ENCODE measurements at regions not wholly inside any gene's neighbourhood (a gene's known extent, or its start where the extent isn't known, plus 50 kb on each side); places are given as distances from the start of the nearest gene placed in this dataset.
"Not testable (repeated sequence)": the region's sequence is repeated elsewhere in the genome, so short reads cannot be mapped to it uniquely, and the experiment has no call there.

- not testable (repeated sequence) for TF ChIP-seq CTCF (conservative IDR thresholded peaks at IDR 0.05 in 1 of 2, IDR thresholded peaks at IDR 0.05 in 1 of 2; ENCODE audit: low read depth in 1 of 2, low read length in 2 of 2); EZH2 (IDR thresholded peaks at IDR 0.05; ENCODE audit: low read length, missing control alignments)
Measured at GRCh38 chr3:26244586-26244985, 378.0 kb upstream of the LRRC3B start.
